ENCODE measurements at regions not wholly inside any gene's neighbourhood (a gene's known extent, or its start where the extent isn't known, plus 50 kb on each side); places are given as distances from the start of the nearest gene placed in this dataset.

GRCh38 chr17:33463887-33464286 lies 170.8 kb upstream of the ASIC2 start:
- no peak for TF ChIP-seq CTCF (IDR thresholded peaks at IDR 0.05)
- no peak for TF ChIP-seq POLR2A (IDR thresholded peaks at IDR 0.05)
